Left hindlimb (tissue), 1 donor: ENCODE measurements at regions not wholly inside any gene's neighbourhood (a gene's known extent, or its start where the extent isn't known, plus 50 kb on each side); places are given as distances from the start of the nearest gene placed in this dataset.

Experiments used
- DNase-seq: peaks from one replicate; pipeline ENCODE4 v3.0.0-alpha.2; 2018

DNA sequence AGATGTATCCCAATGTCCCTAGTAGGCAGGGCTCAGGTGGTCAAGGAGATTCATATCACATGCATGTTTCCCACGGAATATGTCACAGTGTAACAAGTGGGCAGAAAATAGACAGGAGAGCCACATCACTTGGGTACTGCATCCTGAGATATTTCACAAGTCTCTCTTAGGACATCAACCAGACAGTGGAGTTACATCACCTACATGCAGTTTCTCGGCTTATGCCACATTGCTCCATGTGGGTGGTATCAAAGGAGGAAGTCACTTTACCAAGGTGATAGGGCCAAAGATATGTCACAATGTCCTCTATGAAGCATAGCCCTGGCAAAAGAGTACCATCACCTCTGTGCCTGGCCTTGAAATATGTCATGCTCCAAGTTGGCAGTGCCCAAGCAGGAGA lies 1056.7 kb upstream of the AMELY start:
- no peak for DNase-seq

DNA sequence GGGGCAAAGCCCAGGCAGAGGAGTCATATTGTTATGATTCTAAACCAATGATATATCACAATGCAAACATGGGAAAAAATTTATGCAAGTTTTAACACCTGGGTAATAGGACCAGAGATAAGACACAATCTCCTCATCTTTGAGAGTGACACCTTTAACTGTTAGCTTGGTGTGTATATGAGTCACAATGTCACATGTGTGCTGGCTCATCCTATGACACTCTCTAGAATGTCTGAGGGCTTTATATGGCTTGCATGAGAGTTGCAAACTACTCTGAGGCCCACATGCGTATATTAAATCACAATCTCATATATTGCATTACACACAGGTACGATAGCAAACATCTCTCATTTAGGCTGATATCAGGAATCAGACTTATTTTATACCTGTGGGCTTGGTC lies 1055.4 kb upstream of the AMELY start:
- no peak for DNase-seq

GRCh38 chrY:7963393-7963792 lies 1051.8 kb upstream of the AMELY start:
- DNase-seq, result no peak

GRCh38 chrY:7962350-7962749 lies 1050.8 kb upstream of the AMELY start:
- no peak for DNase-seq

GRCh38 chrY:7961811-7962210 lies 1050.3 kb upstream of the AMELY start:
- no peak for DNase-seq

- no peak for DNase-seq
Measured at GRCh38 chrY:7957773-7958172, 1046.2 kb upstream of the AMELY start.

DNA sequence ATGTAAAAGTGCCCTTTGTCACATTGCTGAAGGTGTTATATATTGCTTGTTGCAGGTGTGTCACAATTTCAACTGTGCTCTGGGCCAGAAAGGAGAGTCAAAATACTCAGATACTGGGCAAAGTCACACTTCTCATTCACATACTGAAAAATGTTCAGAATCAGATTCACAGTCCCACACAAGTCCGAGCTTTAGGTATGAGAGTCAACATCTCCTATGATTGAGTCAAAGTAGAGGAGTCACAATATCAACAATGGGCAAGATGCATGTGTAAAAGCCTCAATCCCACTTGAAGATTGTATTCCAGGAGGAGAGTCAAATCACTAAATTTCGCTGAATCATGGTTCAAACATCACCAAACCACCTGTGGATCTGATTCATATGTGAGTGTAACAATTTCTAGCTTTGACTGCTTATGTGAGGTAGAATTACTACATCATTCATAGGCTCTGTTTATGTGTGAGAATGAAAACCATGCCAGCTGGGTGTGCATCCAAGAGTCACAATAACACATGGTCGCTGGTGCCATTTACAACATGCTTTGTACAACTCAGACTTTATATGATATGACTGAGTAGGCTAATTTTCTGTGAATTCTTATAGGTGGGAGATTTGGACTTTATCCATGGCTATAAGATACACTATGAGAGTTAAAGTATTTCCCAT lies 1039.8 kb upstream of the AMELY start:
- no peak for DNase-seq

- no peak for DNase-seq
Measured at GRCh38 chrY:7944135-7944534, 1032.6 kb upstream of the AMELY start.

- DNase-seq, result peak; percentile 27
Measured at GRCh38 chrY:7942711-7943110, 1031.2 kb upstream of the AMELY start.

DNA sequence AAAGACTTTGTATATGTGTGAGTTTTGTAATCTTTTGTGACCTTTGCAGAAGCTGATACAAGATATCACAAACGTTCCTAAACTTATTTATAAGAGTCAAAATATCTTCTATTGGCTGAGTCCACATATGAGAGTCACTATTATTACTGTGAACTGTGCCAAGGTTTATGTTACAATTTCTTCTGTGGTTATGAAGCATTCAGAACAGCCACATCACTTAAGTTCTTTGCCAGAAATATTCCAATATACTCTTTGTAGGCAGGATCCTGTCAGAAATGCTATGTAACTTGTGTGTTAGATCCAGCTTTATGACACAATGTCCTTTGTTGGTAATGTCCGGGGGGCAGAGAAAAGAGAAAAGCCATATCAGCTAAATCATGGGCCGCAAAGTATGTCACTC lies 1030.3 kb upstream of the AMELY start:
- no peak for DNase-seq

GRCh38 chrY:7938982-7939718 lies 1027.6 kb upstream of the AMELY start:
- DNase-seq, result no peak

DNA sequence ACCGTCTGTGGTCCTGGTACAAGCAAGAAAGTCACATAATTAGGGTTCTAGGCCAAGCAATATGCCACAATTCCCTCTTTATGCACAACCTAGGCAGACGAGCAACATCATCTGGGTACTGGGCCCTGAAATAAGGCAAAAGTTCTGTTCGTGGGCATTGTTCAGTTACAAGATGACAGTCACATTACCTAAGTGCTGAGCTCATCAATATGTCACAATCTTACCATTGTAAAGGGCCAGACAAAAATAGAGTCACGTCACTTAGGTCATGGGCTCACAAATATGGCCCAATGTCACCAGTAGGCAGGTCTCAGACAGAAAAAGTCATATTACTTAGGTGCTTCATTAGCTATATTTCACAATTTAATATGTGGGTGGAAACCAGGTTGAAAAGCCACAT lies 1025.3 kb upstream of the AMELY start:
- DNase-seq, result no peak

DNA sequence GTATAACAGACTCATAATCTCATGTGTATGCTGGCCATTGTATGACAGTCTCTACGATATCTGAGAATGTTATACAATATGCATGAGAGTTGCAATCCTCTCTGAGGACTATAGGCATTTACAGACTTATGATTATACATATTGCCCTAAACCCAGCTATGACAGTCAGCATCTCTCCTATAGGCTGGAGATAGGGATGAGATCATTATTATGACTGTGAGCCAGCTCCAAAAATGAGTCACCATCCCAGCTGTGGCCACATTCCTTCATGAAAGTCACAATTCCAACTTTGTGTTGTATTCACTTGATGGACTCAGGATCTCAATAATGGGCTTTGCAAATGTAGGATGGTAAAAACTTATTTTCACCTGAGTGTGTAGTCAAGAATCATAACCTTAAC lies 1024.5 kb upstream of the AMELY start:
- DNase-seq, result no peak

- DNase-seq, result no peak
Measured at GRCh38 chrY:7935606-7936005, 1024.1 kb upstream of the AMELY start.

DNA sequence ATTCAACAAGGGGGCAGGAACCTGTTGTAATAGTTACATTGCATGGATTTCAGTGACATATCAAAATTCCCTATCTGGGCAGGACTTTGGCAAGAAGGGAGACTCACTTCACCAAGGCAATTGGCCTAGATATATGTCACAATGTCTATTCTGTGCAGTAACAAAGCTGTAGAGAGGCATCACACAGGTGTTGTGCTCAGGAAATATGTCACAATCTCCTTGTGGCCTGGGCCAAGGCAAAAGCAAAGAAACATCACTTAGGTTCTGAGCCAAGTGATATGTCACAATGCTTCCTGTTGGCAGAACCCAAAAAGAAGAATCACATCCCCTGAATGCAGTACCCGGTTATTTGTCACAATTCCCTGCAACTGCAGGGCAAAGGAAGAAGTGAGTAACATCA lies 1020.9 kb upstream of the AMELY start:
- no peak for DNase-seq

DNA sequence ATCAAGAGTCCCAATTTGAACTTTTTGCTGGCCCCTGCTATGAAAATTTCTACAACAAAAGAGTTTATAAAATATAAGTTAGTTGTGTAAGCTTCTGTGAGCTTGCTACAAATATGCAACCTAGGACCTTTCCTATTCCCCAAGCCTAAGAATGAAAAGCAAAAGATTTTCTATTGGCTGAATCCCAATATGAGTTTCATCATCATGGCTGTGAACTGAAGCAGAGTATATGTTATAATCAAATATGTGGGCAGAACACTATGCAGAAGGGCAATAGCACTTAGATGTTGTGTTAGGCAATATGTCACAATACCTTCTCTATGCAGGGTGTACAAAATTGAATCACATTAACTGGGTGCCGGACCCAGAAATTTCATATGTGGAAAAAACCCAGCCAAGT lies 1018.3 kb upstream of the AMELY start:
- no peak for DNase-seq

GRCh38 chrY:7924059-7924458 lies 1012.5 kb upstream of the AMELY start:
- DNase-seq, result no peak

GRCh38 chrY:7923476-7924017 lies 1012.0 kb upstream of the AMELY start:
- DNase-seq, result no peak

GRCh38 chrY:7920382-7920781 lies 1008.8 kb upstream of the AMELY start:
- DNase-seq, result no peak

GRCh38 chrY:7888506-7888905 lies 977.0 kb upstream of the AMELY start:
- DNase-seq, result no peak

GRCh38 chrY:7881696-7882095 lies 970.1 kb upstream of the AMELY start:
- no peak for DNase-seq

- no peak for DNase-seq
Measured at GRCh38 chrY:7879245-7879644, 967.7 kb upstream of the AMELY start.

- no peak for DNase-seq
Measured at GRCh38 chrY:7878719-7879118, 967.2 kb upstream of the AMELY start.

- no peak for DNase-seq
Measured at GRCh38 chrY:7877458-7877857, 965.9 kb upstream of the AMELY start.

- no peak for DNase-seq
Measured at GRCh38 chrY:7874080-7874479, 962.5 kb upstream of the AMELY start.
